Kidney (tissue), 13 donors: ENCODE measurements at regions not wholly inside any gene's neighbourhood (a gene's known extent, or its start where the extent isn't known, plus 50 kb on each side); places are given as distances from the start of the nearest gene placed in this dataset.

Experiments
- DNase-seq, 5 donors: peaks; one replicate each; pipeline ENCODE4 v3.0.0-alpha.2; 2013 to 2020
- FAIRE-seq: peaks from 2 replicates; lab custom pipeline; 2012; peaks lifted over from hg19 to GRCh38; lab: Jason Lieb, UNC
- H3K27ac ChIP-seq, 2 donors: one replicate each; pipeline ENCODE4 v1.7.0; 2013; ENCODE audit warnings: low read depth in 2 of 2, low read length in 2 of 2, inconsistent platforms in 1 of 2
- H3K27me3 ChIP-seq: one replicate; pipeline ENCODE4 v1.7.1; 2013; ENCODE audit warnings: low read length, inconsistent platforms; ENCODE audit not compliant: control insufficient read depth, insufficient read depth
- H3K36me3 ChIP-seq, 3 donors: one replicate each; pipeline versions ENCODE4 v1.7.0 to v1.7.1; 2013; ENCODE audit warnings: low read length in 3 of 3, control low read depth in 1 of 3, inconsistent platforms in 1 of 3; ENCODE audit not compliant: insufficient read depth in 3 of 3, control insufficient read depth in 2 of 3
- H3K4me1 ChIP-seq, 3 donors: one replicate each; pipeline versions ENCODE4 v1.7.0 to v1.7.1; 2013; ENCODE audit warnings: low read length in 3 of 3, inconsistent platforms in 1 of 3, low read depth in 1 of 3; ENCODE audit not compliant: control insufficient read depth in 2 of 3, insufficient read depth in 2 of 3
- H3K4me3 ChIP-seq, 3 donors: one replicate each; pipeline versions ENCODE4 v1.7.0 to v1.8.1; 2013; ENCODE audit warnings: low read length in 3 of 3, control low read depth in 1 of 3, inconsistent platforms in 1 of 3
- H3K9ac ChIP-seq, 3 donors: one replicate each; pipeline versions ENCODE4 v1.7.0 to v1.7.1; 2013; ENCODE audit warnings: low read length in 3 of 3, control low read depth in 1 of 3, inconsistent platforms in 1 of 3
- H3K9me3 ChIP-seq, 3 donors: one replicate each; pipeline versions ENCODE4 v1.7.0 to v1.7.1; 2013; ENCODE audit warnings: low read length in 3 of 3, control low read depth in 1 of 3, inconsistent platforms in 1 of 3; ENCODE audit not compliant: control insufficient read depth in 2 of 3, insufficient read depth in 1 of 3
- intact Hi-C: fragments of 100-400 bp; cut with DNase I; formaldehyde crosslinking; loops from one replicate; pipeline ENCODE4 v1.11.1; 2022
- TF ChIP-seq, protein P1 (sequence below): IDR thresholded peaks from 3 replicates; pipeline ENCODE4 v1.5.1; 2012; ENCODE audit warnings: mild to moderate bottlenecking, moderate library complexity, borderline replicate concordance; ENCODE audit not compliant: insufficient read depth; ENCODE audit errors: extremely low read depth
- donor health status: control.
- donor health status: control.
- donor health status: control.
- donor health status: control.
- donor health status: control.
- donor health status: DM: yes; HTN: yes; CAD: no.
- donor health status: Normal renal cell carcinoma (clear cell type).

DNA sequence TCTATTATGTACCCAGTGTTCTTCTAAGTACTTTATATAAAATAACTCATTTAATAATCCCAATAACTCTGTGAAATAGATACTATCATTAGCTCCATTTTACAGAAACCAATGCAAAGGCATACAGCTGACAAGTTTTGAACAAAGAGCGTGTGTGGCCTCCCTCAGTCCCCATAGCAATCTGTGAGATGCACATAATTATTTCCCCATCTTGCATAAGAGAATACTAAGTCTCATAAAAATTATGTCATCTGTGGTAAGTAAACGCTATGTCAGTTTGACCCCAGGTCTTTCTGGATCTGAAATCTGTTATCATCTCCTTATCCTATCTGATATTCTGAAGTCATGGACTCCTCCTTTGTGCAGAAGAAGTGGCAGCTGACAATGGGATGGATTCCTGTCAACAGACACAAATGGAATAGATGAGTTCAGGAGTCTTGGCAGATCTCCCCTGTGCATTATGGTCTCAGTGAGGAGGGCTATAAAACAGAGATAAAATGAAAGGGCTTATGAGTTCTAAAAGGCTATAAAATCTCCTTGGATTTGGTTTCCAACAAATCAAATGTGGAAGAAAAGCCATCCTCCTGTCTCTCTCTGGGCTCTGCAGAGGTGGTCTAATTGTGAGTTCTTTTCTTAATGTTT is 162.5 kb upstream of the TLE4 start:
- H3K4me1 ChIP-seq, result no peaks in the 10 kb centered on the region
- no peak for DNase-seq
- intact Hi-C loops, result no loop called here
- H3K4me3 ChIP-seq, result no peak overlapping the region
- H3K27me3 ChIP-seq, result no peaks in the 10 kb centered on the region
- H3K9ac ChIP-seq, result no peak overlapping the region
- TF ChIP-seq, protein P1, sequence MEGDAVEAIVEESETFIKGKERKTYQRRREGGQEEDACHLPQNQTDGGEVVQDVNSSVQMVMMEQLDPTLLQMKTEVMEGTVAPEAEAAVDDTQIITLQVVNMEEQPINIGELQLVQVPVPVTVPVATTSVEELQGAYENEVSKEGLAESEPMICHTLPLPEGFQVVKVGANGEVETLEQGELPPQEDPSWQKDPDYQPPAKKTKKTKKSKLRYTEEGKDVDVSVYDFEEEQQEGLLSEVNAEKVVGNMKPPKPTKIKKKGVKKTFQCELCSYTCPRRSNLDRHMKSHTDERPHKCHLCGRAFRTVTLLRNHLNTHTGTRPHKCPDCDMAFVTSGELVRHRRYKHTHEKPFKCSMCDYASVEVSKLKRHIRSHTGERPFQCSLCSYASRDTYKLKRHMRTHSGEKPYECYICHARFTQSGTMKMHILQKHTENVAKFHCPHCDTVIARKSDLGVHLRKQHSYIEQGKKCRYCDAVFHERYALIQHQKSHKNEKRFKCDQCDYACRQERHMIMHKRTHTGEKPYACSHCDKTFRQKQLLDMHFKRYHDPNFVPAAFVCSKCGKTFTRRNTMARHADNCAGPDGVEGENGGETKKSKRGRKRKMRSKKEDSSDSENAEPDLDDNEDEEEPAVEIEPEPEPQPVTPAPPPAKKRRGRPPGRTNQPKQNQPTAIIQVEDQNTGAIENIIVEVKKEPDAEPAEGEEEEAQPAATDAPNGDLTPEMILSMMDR, result no peak
- H3K36me3 ChIP-seq, result no peaks in the 10 kb centered on the region
- no peaks in the 10 kb centered on the region for H3K9me3 ChIP-seq
- H3K27ac ChIP-seq, result no peak overlapping the region
- no peak for FAIRE-seq

DNA sequence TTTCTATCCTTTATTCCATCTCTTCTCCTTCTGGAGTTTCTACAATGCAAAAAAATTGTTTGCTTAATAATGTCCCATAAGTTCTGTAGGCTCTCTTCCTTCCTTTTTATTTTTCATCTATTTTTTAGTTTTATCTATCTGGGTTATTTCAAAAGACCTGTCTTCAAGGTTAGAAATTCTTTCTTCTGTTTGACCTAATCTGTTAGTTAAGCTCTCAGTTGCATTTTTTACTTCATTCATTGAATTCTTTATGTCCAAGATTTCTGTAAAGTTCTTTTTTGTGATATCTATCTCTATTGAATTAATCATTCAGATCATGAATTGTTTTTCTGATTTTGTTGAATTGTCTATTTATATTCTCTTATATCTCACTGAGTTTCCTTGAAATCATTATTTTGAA is 145.9 kb upstream of the TLE4 start:
- Histone ChIP-seq H3K27me3 (no peaks in the 10 kb centered on the region), H3K36me3 (no peaks in the 10 kb centered on the region), H3K4me1 (no peaks in the 10 kb centered on the region), H3K4me3 (no peak overlapping the region), H3K9ac (no peak overlapping the region), H3K27ac (no peak overlapping the region), H3K9me3 (peaks cover 0 to 15% (median 0%) of the 10 kb centered on the region in 3 donors)
- no peak for FAIRE-seq
- TF ChIP-seq, protein P1, result no peak
- intact Hi-C loops, result no loop called here
- DNase-seq, result no peak

DNA sequence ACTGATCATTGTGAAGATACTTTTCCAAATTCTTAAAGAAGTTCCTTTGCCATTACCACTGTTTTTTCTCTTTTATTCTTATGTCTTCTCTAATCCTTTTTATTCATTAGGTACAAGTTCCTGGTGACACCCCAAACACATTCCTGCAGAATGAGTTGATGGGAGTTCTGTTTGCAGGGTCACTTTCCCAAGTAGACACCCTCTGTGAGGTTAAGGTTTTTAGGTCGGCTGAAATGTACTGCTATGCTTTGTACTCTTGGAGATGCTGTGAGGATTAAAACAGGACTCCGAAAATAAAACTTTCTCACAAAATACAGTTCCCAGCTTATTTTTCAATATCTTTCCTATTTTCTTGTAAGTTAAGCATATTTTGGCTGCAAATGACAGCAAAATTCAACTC is 143.3 kb upstream of the TLE4 start:
- H3K9ac ChIP-seq, result no peak overlapping the region
- no peaks in the 10 kb centered on the region for H3K36me3 ChIP-seq
- no peak overlapping the region for H3K4me3 ChIP-seq
- H3K27me3 ChIP-seq, result no peaks in the 10 kb centered on the region
- DNase-seq (no peak), FAIRE-seq (no peak)
- TF ChIP-seq, protein P1, result no peak
- no peaks in the 10 kb centered on the region for H3K4me1 ChIP-seq
- intact Hi-C loops, result no loop called here
- no peak overlapping the region for H3K27ac ChIP-seq
- peaks cover 0 to 15% (median 0%) of the 10 kb centered on the region in 3 donors for H3K9me3 ChIP-seq

DNA sequence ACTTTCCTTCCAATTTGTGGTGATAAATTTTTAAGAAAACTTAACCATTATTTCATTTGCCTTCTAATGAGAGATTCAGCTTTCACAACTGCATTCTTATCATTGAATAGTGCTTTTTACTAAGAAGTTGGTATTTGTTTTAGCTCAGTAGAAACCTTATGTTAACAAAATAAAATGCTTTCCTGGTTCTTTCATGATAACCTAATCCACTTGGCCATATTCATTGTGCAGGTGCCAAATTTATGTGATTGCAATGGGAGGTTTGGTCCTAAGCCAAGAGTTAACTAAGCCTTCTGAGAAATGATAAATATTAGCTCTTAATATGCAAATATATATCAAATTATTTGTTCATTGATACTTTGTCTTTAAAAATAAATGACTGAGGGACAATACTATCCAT is 141.1 kb upstream of the TLE4 start:
- H3K4me3 ChIP-seq, result no peak overlapping the region
- no peaks in the 10 kb centered on the region for H3K27me3 ChIP-seq
- H3K9ac ChIP-seq, result no peak overlapping the region
- no peaks in the 10 kb centered on the region for H3K36me3 ChIP-seq
- TF ChIP-seq, protein P1, result no peak
- peaks cover 0 to 9% (median 0%) of the 10 kb centered on the region in 3 donors for H3K9me3 ChIP-seq
- no peaks in the 10 kb centered on the region for H3K4me1 ChIP-seq
- DNase-seq (no peak), FAIRE-seq (no peak)
- intact Hi-C loops, result no loop called here
- H3K27ac ChIP-seq, result no peak overlapping the region
